ENCODE measurements at regions not wholly inside any gene's neighbourhood (a gene's known extent, or its start where the extent isn't known, plus 50 kb on each side); places are given as distances from the start of the nearest gene placed in this dataset.

DNA sequence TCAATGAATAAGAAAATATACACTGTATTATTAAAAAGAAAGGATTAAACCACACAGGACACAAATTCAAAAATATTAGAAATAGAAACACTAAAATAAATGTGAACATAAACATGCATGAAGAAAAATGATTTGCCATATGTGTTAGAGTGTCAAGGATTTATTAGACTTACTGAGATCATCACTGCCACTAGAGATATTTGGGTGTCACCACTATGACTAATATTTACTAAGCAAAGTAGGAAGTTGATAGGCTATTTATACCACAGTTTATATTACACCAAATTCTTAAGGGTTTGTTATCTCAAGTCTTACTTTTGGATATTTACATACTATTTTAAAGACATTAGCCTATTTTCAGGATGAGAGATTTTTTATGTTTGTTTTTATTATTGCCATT lies 575.0 kb upstream of the SGO1 start:
- Histone ChIP-seq H3K9ac (ENCODE audit: low read length) (no peak overlapping the region), H3K79me2 (ENCODE audit: insufficient read depth, low read length) (no peaks in the 10 kb centered on the region), H3K27ac (ENCODE audit: low read depth, low read length) (no peak overlapping the region), H3K4me1 (ENCODE audit: control insufficient read depth in 1 of 2, insufficient read depth in 2 of 2, low read length in 2 of 2) (no peaks in the 10 kb centered on the region), H3K4me3 (replicated peaks in 1 of 2; ENCODE audit: low read depth in 1 of 2, low read length in 2 of 2) (no peak overlapping the region), H4K20me1 (ENCODE audit: insufficient read depth) (no peaks in the 10 kb centered on the region), H3K36me3 (ENCODE audit: control insufficient read depth in 1 of 2, insufficient read depth in 2 of 2, low read length in 2 of 2) (no peaks in the 10 kb centered on the region), H3K9me2 (ENCODE audit: insufficient read depth) (no peaks in the 10 kb centered on the region), H2AFZ (ENCODE audit: low read depth, low read length, poor library complexity, severe bottlenecking) (no peak overlapping the region), H3K4me2 (ENCODE audit: low read length) (no peak overlapping the region), H3K9me3 (ENCODE audit: control insufficient read depth in 1 of 2, insufficient read depth in 1 of 2, low read depth in 1 of 2, low read length in 2 of 2) (peaks cover 0 to 8% of the 10 kb centered on the region in 2 experiments; a peak in 2 of 4 replicates), H3K27me3 (ENCODE audit: insufficient read depth, low read length) (no peaks in the 10 kb centered on the region)
- POLR2A ChIA-PET = no interaction called here
- RAD21 ChIA-PET (ENCODE audit: low non-redundant PET in 1 of 2, low total read pairs in 2 of 2, uncharacterized antibody in 2 of 2, unreplicated experiment in 2 of 2) = no interaction called here
- DNase-seq (ENCODE audit: low read depth, low spot score) (no peak), ATAC-seq (no peak)
- intact Hi-C loops (cut with micrococcal nuclease) = no loop called here
- CTCF ChIA-PET = no interaction called here
- BruUV-seq (replicated peaks) = no TSS peak
- TF ChIP-seq FOSL1 (IDR thresholded peaks at IDR 0.05; ENCODE audit: low read depth) = no peak
- TF ChIP-seq EZH2phosphoT487 (IDR thresholded peaks at IDR 0.05; ENCODE audit: borderline replicate concordance) = no peak
- no peak for TF ChIP-seq YY1 (IDR thresholded peaks at IDR 0.05; ENCODE audit: extremely low read depth, insufficient replicate concordance, low read depth, low read length)
- TF ChIP-seq RAD21 (IDR thresholded peaks at IDR 0.05; ENCODE audit: low read depth) = no peak
- TF ChIP-seq CEBPB (IDR thresholded peaks at IDR 0.05; ENCODE audit: low read depth) = no peak
- no peak for TF ChIP-seq CBX3 (IDR thresholded peaks at IDR 0.05; ENCODE audit: low read depth)
- TF ChIP-seq ZBTB33 (IDR thresholded peaks at IDR 0.05; ENCODE audit: extremely low read depth, insufficient replicate concordance, low read length) = no peak
- no peak for TF ChIP-seq EZH2 (IDR thresholded peaks at IDR 0.05)
- TF ChIP-seq JUND (IDR thresholded peaks at IDR 0.05) = no peak
- TF ChIP-seq ZFX (IDR thresholded peaks at IDR 0.05) = no peak
- TF ChIP-seq POLR2AphosphoS5 (IDR thresholded peaks at IDR 0.05; ENCODE audit: low read depth, low read length) = no peak
- no peak for TF ChIP-seq SRF (IDR thresholded peaks at IDR 0.05; ENCODE audit: low read depth)
- TF ChIP-seq ELF1 (IDR thresholded peaks at IDR 0.05; ENCODE audit: borderline replicate concordance, low read depth) = no peak
- no peak for TF ChIP-seq MAX (IDR thresholded peaks at IDR 0.05)
- TF ChIP-seq ZNF274 (IDR thresholded peaks at IDR 0.05; ENCODE audit: low read depth, low read length) = no peak
- no peak for TF ChIP-seq SIN3A (IDR thresholded peaks at IDR 0.05; ENCODE audit: low read depth)
- no peak for TF ChIP-seq TCF7L2 (IDR thresholded peaks at IDR 0.05; ENCODE audit: borderline replicate concordance, extremely low read depth, insufficient read depth, insufficient read length)
- TF ChIP-seq CTCF (IDR thresholded peaks at IDR 0.05 in 2 of 3, conservative IDR thresholded peaks at IDR 0.05 in 1 of 3; ENCODE audit: borderline replicate concordance in 1 of 3, insufficient read depth in 1 of 3, low read depth in 2 of 3, low read length in 2 of 3) = no peak

All from HCT116 (cell line).